Tibial artery (tissue), 4 donors: ENCODE measurements at regions not wholly inside any gene's neighbourhood (a gene's known extent, or its start where the extent isn't known, plus 50 kb on each side); places are given as distances from the start of the nearest gene placed in this dataset.

Experiments used
- DNase-seq, 2 donors: peaks; one replicate each; pipeline ENCODE4 v3.0.0-alpha.2; 2019
- H3K27ac ChIP-seq, 2 donors: fragments of 200-600 bp; sonication (generic) in 1 of 2; 1 replicate in 1 of 2; 2 replicates in 1 of 2; pipeline ENCODE4 v1.5.1; 2018 to 2019; ENCODE audit warnings: mild to moderate bottlenecking in 1 of 2
- H3K27me3 ChIP-seq, 2 donors: fragments of 200-600 bp; sonication (generic) in 1 of 2; one replicate each; pipeline versions ENCODE4 v1.5.1 to v1.6.0; 2016 to 2019
- H3K36me3 ChIP-seq, 3 donors: fragments of 200-600 bp; sonication (generic) in 2 of 3; one replicate each; pipeline ENCODE4 v1.5.1; 2016 to 2019; ENCODE audit warnings: mild to moderate bottlenecking in 2 of 3
- H3K4me1 ChIP-seq, 4 donors: fragments of 200-600 bp; sonication (generic) in 2 of 4; 1 replicate in 3 of 4; 2 replicates in 1 of 4; pipeline ENCODE4 v1.5.1; 2016 to 2019
- H3K4me3 ChIP-seq, 2 donors: fragments of 200-600 bp; sonication (generic) in 1 of 2; 1 replicate in 1 of 2; 2 replicates in 1 of 2; pipeline ENCODE4 v1.5.1; 2018 to 2019; ENCODE audit warnings: mild to moderate bottlenecking in 2 of 2
- H3K9me3 ChIP-seq, 3 donors: fragments of 200-600 bp; sonication (generic) in 1 of 3; one replicate each; pipeline ENCODE4 v1.5.1; 2016 to 2019
- CTCF ChIP-seq, 2 experiments: fragments of 200-600 bp in 1 of 2; fragments of 450-650 bp in 1 of 2; IDR thresholded peaks; one replicate each; pipeline ENCODE4 v1.5.1; 2017 to 2019; ENCODE audit warnings: antibody characterized with exemption in 2 of 2, mild to moderate bottlenecking in 1 of 2, moderate library complexity in 1 of 2
- intact Hi-C: fragments of 100-400 bp; cut with DNase I; formaldehyde crosslinking; loops from one replicate; pipeline ENCODE4 v1.15.0; 2023; ENCODE audit warnings: low total_unique reads

DNA sequence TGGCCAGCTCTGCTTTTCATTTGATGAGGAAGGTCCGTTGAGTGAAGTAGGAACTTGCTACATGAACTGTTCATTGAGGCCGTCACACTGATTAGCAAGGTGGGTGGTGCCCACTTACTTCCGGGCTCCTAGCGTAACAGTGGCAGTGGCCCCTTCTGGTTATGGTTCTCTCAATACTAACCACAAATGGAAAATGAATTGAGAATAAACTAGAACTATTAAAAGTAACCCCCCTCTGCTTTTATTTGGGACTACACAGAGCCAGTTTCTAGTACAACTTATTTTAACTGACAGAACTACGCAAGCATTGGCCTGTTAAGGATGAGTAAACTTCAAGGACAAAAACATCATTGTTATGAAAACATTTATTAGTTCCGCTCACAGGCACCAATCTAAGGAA is 519.1 kb downstream of the INHBA start:
- no peak overlapping the region for H3K4me3 ChIP-seq
- DNase-seq, result no peak
- H3K9me3 ChIP-seq, result no peaks in the 10 kb centered on the region
- no peaks in the 10 kb centered on the region for H3K36me3 ChIP-seq
- no peak overlapping the region for H3K27ac ChIP-seq
- no peak for TF ChIP-seq CTCF (IDR thresholded peaks at IDR 0.05)
- no peaks in the 10 kb centered on the region for H3K27me3 ChIP-seq
- intact Hi-C loops, result no loop called here
- peaks cover 0 to 20% (median 10%) of the 10 kb centered on the region in 4 donors for H3K4me1 ChIP-seq

DNA sequence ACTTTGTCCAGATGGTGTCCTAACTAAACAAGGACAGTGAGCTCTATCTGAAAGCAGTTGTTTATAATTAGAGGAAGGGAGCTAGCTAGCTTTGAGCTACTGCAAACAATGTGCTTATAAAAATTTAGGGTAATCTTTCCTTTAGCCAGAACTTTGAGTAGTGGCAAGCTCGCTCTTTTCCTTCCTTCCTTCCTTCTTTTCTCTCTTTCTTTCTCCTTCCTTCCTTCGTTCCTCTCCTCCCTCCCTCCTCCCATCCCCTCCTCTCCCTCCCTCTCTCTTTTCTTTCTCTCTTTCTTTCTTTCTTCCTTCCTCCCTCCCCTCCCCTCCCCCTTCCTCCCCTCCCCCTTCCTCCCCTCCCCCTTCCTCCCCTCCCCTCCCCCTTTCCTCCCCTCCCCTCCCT is 520.1 kb downstream of the INHBA start:
- peaks cover 0 to 10% (median 2%) of the 10 kb centered on the region in 4 donors for H3K4me1 ChIP-seq
- H3K27me3 ChIP-seq, result no peaks in the 10 kb centered on the region
- no peaks in the 10 kb centered on the region for H3K36me3 ChIP-seq
- H3K4me3 ChIP-seq, result no peak overlapping the region
- TF ChIP-seq CTCF (IDR thresholded peaks at IDR 0.05), result no peak
- intact Hi-C loops, result no loop called here
- no peak overlapping the region for H3K27ac ChIP-seq
- no peaks in the 10 kb centered on the region for H3K9me3 ChIP-seq
- DNase-seq, result no peak

DNA sequence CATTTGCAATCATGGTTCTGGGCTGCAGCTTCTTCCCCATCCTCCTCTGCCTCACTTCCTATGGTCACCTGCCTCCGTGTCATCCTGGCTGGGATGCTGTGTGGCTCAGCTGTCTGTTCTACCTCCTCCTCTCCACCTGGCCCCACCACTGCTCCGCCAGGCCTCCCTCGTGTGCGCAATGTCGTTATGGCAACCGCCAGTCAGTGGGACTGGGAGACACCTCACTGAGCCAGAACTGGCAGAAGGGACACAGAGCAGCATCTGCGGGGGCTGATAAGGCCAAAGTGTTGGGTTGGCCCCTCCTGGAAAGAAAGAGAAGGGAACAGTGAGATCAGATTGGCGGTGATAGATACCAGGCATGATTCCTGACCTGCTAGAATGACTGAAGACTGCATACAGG is 527.5 kb downstream of the INHBA start:
- Histone ChIP-seq H3K4me3 (no peak overlapping the region), H3K36me3 (no peaks in the 10 kb centered on the region), H3K9me3 (no peaks in the 10 kb centered on the region), H3K27me3 (no peaks in the 10 kb centered on the region), H3K4me1 (no peaks in the 10 kb centered on the region), H3K27ac (no peak overlapping the region)
- DNase-seq, result no peak
- intact Hi-C loops, result no loop called here
- TF ChIP-seq CTCF (IDR thresholded peaks at IDR 0.05), result no peak

DNA sequence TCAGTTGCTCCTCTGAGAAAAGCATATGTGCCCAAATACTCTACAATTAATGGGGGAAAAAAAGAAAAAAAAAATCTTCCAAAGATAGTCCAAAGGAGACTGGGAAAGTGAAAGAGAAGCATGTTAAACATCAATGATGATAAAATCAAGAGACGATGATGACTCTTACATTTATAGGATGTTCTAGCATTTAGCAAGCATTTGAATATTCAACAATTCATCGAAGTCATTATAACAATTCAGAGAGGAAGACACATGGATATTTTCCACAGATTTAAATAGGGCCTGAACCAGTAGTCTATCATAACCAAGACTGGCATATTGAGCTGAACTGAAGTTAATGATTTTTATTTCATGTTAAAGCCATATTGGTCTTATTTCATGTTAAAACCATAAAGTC is 528.4 kb downstream of the INHBA start:
- Histone ChIP-seq H3K27ac (no peak overlapping the region), H3K4me3 (no peak overlapping the region), H3K4me1 (no peaks in the 10 kb centered on the region), H3K36me3 (no peaks in the 10 kb centered on the region), H3K9me3 (no peaks in the 10 kb centered on the region), H3K27me3 (no peaks in the 10 kb centered on the region)
- TF ChIP-seq CTCF (IDR thresholded peaks at IDR 0.05), result no peak
- no peak for DNase-seq
- intact Hi-C loops, result no loop called here

- Histone ChIP-seq H3K36me3 (no peaks in the 10 kb centered on the region), H3K9me3 (no peaks in the 10 kb centered on the region), H3K27ac (no peak overlapping the region), H3K4me3 (no peak overlapping the region), H3K27me3 (no peaks in the 10 kb centered on the region), H3K4me1 (no peaks in the 10 kb centered on the region)
- DNase-seq, result no peak
- intact Hi-C loops, result no loop called here
- TF ChIP-seq CTCF (IDR thresholded peaks at IDR 0.05), result no peak
Observed at GRCh38 chr7:41170466-41170865, 532.4 kb downstream of the INHBA start.

DNA sequence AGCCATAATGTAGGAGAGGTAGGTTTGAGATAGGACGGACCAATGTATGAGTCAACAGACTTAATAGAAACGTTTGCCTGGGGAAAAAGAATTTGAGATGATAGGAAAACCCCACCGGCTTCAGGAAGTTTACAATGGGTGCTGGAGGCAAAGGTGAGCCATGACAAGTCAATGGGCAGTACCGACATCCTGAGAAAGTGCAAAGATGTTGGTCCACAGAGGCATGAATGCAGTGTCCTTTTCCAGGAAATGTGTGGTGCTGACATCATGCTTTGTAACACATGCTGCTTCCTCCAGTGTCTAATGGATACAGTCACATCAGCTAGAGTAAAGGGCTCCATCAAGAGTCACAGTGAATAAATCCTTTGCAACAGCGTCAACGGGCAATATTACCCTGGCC is 533.6 kb downstream of the INHBA start:
- no peak for TF ChIP-seq CTCF (IDR thresholded peaks at IDR 0.05)

More for the DNA sequence above, 533.6 kb downstream of the INHBA start:
- H3K9me3 ChIP-seq, result no peaks in the 10 kb centered on the region
- no peak overlapping the region for H3K27ac ChIP-seq
- intact Hi-C loops, result no loop called here
- H3K27me3 ChIP-seq, result no peaks in the 10 kb centered on the region
- H3K4me1 ChIP-seq, result no peaks in the 10 kb centered on the region
- H3K36me3 ChIP-seq, result no peaks in the 10 kb centered on the region
- no peak overlapping the region for H3K4me3 ChIP-seq
- DNase-seq, result no peak
